GM12864 (cell line): ENCODE measurements at regions not wholly inside any gene's neighbourhood (a gene's known extent, or its start where the extent isn't known, plus 50 kb on each side); places are given as distances from the start of the nearest gene placed in this dataset.

ENCODE experiments used
- DNase-seq: peaks from one replicate; pipeline ENCODE4 v3.0.0-alpha.2; 2011; ENCODE audit warnings: low read depth
- H3K4me3 ChIP-seq: 2 replicates; pipeline ENCODE4 v1.5.1; 2011; ENCODE audit warnings: mild to moderate bottlenecking, low read depth, low read length, control low read depth
- TF ChIP-seq, protein P1 (sequence below): IDR thresholded peaks from 2 replicates; pipeline ENCODE4 v1.5.1; 2011; ENCODE audit warnings: low read depth, mild to moderate bottlenecking, moderate library complexity, low read length, control low read depth, inconsistent platforms; ENCODE audit errors: missing control alignments

DNA sequence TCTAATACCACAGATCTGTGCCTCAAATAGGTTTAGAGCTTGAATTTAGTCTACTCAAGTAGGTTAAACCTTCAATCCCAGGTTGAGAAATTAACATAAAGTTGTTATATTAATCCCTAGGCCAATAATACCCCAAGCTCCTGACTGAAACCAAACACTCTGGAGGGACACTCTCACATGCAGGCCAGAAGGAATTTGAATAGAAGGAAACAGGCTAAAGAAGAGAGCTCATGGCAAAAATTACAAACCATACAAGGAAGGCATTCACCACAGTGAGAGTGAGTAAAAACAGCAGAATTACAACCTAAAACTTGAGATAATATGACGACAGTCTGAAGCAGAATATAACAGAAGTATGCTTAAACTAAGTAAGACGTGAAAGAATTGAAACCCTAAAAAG lies 76.1 kb upstream of the PDK4 start:
- no peak overlapping the region for H3K4me3 ChIP-seq
- TF ChIP-seq, protein P1, sequence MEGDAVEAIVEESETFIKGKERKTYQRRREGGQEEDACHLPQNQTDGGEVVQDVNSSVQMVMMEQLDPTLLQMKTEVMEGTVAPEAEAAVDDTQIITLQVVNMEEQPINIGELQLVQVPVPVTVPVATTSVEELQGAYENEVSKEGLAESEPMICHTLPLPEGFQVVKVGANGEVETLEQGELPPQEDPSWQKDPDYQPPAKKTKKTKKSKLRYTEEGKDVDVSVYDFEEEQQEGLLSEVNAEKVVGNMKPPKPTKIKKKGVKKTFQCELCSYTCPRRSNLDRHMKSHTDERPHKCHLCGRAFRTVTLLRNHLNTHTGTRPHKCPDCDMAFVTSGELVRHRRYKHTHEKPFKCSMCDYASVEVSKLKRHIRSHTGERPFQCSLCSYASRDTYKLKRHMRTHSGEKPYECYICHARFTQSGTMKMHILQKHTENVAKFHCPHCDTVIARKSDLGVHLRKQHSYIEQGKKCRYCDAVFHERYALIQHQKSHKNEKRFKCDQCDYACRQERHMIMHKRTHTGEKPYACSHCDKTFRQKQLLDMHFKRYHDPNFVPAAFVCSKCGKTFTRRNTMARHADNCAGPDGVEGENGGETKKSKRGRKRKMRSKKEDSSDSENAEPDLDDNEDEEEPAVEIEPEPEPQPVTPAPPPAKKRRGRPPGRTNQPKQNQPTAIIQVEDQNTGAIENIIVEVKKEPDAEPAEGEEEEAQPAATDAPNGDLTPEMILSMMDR, result no peak
- no peak for DNase-seq

DNA sequence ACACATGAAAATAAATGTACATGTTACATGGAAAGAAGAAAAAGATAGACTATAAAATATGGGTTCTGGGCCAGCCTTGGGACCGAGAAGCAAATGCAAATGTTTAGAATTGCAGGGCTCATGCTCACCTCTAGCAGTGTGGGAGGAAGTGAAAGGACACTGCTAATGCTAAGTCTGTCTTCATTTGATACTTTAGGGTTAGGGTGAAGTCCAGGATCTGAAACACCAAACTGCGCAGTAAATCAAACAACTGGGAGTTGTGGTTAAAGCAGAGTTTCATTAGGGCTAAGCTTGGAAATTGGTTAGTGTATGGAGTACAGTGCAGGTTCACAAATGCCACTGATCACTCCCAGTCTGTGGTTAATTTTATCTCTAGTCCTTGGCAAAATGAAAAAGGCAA lies 73.2 kb upstream of the PDK4 start:
- no peak overlapping the region for H3K4me3 ChIP-seq
- TF ChIP-seq, protein P1, result no peak
- DNase-seq, result no peak

DNA sequence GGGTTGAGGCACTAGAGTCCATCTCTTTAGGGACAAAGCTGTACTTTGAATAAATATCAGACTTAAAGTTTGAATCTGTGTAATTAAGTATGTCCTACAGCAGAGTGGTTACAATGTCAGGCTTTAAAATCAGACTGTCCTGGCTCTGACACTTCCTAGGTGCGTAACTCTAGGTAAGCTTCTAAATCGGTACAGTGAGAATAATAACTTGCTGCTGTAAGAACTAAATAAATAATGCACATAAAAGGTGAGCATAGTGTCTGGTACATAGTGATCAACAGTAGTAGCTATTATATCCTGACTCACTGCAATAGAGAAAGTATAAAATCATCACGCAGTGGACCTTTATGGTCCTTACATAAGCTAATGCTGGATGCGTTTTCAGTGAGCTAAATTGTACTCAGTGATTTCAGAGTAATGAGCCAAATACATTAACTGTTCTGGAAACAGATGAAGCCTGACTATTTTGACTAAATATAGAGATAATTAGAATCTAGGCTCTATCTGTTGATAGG lies 72.2 kb upstream of the PDK4 start:
- TF ChIP-seq, protein P1, result no peak
- H3K4me3 ChIP-seq, result no peak overlapping the region
- no peak for DNase-seq

DNA sequence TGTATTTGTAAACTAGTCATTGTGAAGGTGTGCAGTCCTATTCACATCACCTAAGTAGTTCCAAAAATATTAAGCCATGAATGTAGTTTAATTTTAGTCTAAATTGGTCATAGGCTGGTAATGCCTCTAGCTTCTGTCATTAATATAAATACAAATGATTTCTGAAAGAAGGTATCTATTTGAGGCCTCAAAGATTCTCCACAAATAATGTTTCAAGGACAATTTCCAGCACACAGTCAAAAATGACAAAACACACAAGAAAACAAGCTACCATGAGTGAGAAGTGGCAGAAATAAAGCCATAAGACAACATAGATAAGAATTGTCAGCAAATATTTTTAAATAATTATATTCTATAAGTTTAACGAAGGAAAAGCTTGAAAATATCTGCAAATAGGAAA lies 66.7 kb upstream of the PDK4 start:
- H3K4me3 ChIP-seq, result no peak overlapping the region
- DNase-seq, result no peak
- TF ChIP-seq, protein P1, result no peak

DNA sequence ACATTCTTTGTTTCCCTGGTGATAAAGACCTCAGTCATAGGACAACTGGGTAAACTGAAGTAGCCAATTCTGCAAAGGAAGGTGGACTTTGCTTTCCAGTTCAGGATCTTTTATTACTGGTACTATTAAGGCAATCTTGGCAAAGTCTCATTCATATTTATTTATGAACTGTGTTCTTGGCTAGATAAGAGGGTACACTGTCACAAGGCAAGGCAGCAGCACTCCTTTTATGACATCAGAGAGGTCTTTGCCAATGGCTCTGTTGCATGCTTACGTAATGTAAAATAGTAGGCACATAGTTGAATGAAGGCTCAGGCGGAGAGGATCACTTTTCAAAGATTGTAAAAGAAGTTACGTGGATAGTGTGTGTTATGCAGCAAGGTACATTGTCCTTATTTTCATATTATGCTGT lies 63.7 kb upstream of the PDK4 start:
- H3K4me3 ChIP-seq, result no peak overlapping the region
- TF ChIP-seq, protein P1, result no peak
- no peak for DNase-seq

DNA sequence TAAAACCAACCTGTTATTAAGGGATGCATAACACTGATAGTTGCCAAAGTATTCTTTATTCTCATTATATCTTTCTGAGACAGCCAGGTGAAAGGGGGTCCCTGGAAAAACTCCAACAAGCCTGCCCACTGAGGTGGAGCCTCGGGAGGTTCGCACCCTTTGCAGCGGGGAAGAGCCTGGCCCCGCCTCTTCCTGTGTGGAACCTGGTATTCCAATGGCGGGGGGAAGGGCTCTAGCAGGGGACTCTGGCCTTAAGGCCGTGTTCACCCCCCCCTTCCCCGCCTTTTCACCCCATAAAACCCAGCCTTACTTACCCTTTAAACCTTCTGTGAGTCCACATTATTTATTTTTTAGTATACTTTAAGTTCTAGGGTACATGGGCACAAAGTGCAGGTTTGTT lies 62.4 kb upstream of the PDK4 start:
- H3K4me3 ChIP-seq, result no peak overlapping the region
- no peak for DNase-seq
- TF ChIP-seq, protein P1, result no peak

DNA sequence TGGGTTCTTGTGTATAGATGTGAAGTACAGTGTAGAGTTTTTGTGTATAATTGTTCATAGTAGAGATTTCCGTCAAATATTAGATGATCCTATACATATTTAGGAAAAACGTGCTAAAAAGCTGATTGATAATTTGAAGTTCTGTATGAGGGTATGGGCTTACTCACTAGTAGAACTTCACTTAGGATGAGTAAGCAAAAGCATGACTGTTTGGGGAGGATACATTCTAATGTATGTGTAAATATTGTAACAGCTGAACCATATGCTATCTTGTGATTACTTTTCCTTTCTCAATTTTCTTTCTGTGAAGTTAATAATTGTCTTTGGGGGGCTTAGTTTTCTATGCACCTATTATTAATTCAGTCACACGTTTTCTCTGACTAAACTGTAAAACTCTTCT lies 53.2 kb upstream of the PDK4 start:
- H3K4me3 ChIP-seq, result no peak overlapping the region
- TF ChIP-seq, protein P1, result no peak
- no peak for DNase-seq
